Amniotic epithelial cell (primary cell): ENCODE measurements at regions not wholly inside any gene's neighbourhood (a gene's known extent, or its start where the extent isn't known, plus 50 kb on each side); places are given as distances from the start of the nearest gene placed in this dataset.

Source experiments
- DNase-seq: peaks from one replicate; pipeline ENCODE4 v3.0.0-alpha.2; 2010; ENCODE audit warnings: low read depth

DNA sequence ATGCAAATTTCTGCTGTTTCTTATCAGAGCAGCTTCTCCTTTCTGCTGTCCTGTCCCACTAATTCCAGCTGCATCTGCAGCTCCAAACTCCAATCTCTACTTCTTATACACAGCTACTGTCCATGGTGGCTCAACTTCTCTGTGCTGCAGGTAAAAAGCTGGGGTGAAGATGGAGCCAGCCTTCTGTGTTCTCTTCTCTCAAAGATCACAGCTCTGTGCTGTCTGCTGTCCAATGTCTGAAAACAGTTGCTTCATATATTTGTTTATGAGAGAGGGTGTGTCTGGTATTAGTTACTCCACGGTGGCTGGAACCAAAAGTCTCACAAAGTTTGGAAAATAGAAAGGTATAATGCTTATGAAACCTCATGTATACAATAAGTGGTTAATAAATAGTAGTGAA lies 445.8 kb upstream of the TBX3 start:
- peak; percentile 41 for DNase-seq

DNA sequence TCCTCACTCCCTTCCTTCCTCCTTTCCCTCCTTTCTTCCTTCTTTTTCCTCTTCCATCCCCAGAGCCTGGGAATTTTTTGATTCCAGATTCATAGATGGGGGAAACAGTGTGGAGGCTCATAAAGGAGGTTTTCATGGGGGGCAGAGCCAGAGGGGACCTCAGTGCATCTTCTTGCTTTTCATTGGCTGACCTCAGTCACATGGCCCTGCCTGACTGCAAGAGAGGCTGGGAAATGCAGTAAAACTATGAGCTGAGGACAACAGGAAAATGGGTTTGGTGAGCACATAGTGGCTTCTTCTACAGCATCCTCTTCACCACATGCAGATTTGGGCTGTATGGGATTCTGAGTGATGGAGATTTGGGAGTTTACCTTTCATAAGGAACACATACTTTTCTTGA lies 437.1 kb upstream of the TBX3 start:
- no peak for DNase-seq

DNA sequence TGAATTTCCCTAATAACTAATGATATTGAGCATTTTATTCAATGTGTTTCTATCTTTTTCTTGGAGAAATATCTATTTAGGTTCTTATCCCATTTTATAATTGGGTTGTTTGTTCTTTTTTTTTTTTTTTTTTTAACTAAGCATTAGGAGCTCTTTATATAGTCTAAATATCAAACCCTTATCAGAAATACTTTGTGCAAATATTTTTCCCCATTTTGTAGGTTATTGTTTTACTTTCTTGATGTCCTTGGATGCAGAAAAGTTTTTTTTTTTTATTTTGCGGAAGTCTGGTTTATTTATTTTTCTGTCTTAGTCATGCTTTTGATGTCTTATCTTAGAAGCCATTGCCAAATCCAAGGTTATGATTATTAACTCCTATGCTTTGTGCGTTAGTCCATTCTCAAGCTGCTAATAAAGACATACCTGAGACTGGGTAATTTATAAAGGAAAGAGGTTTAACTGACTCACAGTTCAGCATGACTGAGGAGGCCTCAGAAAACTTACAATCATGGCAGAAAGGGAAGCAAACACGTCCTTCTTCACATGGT lies 434.3 kb upstream of the TBX3 start:
- DNase-seq, result peak; percentile 84

DNA sequence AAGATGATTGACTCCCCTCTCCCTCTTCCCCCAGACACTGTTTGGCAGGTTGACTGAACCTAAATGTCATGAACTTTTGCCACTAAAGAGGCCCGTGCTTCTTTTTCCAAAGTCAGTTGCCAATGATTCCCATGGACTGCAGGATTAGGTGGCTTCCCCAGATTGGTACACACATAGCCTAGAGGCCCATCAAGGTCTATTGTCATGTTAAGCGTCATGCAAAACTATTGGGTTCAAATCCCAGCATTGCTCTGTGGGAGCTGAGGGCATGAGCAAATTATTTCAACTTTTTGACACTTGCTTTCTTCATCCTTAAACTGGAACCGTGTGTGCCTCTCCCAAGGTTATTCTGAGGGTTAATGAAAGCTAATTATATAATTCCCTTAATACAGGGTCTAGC lies 430.2 kb upstream of the TBX3 start:
- no peak for DNase-seq

DNA sequence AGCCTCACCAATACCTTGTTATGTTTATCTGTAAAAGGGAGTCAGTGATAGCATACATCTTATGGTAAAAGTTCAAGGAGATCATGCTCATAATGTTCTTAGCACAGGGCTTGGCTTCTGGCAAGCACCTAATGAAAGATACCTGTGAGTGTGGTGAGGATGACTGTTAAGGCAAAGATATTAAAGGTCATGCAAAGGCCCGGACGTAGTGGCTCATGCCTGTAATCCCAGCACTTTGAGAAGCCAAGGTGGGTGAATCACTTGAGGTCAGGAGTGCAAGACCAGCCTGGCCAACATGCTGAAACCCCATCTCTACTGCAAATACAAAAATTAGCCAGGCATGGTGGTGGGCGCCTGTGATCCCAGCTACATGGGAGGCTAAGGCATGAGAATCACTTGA lies 425.9 kb upstream of the TBX3 start:
- peak; percentile 56 for DNase-seq

DNA sequence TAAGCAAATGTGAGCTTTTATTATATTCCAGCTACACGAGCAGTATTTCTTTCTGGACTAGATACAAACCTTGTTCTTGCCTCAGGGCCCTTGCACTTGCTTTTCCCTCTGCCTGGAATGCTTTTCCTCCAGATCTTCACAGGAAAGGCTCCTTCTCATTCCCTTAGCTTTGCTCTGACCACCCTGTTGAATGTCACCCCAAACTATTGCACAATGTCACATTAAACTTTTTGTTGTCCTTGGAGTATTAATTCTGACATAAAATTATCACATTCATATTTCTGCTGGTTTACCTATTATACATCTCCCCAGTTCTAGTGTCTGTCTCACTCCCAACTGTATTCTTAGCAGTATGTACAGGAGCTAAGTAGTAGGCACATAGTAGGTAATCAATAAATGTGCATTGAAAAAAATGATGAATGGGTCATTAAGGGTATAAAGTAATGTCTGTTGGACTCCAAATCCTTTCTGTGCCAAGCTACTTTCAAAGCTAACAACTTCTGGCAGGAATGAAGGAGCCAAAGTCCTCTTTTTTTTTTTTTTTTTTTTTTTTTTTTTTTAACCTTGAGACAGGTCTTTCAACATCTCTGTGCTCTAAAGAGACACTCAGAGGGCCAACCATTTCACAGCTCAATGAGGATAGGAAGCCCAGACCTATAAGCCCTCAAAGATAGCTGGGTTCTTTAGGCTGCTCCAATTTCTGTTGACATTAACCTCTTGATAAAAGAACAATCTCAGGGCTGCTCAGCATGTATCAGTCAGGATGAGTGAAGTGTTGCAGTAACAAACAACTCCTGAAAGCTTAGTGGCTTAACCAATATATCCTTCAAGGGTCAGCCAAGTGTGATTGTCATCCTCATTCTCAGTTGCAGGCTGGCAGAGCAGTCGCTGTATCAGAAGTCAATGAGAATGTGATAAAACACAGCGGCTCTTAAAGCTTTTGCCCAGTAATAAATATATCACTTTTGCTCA lies 424.4 kb upstream of the TBX3 start:
- peak; percentile 11 for DNase-seq

DNA sequence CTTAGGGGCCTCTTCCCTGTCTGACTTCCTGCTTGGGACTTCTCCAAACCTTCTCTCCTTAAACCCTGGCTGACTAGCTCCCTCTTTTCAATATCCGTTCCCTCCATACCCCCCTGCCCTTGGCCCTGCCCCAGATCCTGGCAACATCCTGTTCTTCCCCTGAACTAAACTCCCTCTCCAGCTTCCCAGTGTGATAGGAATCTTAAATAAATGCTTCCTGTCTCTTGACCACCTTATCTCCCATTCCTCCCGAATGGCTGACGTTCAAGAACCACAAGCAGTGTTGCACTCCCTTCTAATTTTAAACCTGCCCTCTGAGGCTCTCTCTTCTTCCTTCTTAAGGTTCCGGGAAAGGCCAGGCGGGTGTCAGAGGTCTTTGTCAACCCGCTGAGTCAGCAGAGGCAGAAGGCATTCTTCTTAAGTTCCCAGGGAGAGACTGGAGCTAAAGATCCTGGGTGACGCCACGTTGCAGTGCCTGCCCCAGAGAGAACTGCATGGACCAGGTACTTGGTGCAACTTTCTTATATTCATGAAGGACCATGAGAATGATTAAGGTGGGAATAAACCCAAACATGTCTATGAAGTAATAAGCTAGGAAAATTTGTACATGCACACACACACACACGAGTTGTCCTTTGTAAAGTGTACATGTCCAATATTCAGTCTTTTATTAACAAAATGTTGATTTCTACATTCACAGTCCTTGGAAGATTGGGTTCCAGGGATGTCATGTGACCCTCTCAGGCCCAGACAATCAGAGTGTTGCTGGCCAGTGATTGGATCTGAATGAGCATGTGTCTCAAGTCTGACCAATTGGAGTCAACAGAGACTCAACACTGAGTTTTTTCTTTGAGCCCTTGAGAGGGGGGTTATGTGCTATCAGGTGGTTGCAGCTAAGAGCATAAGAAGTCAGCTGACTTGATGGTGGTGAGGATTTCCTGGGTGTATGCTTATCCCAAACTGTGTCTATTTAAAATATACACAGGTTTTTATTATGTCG lies 420.2 kb upstream of the TBX3 start:
- DNase-seq, result peak; percentile 99

DNA sequence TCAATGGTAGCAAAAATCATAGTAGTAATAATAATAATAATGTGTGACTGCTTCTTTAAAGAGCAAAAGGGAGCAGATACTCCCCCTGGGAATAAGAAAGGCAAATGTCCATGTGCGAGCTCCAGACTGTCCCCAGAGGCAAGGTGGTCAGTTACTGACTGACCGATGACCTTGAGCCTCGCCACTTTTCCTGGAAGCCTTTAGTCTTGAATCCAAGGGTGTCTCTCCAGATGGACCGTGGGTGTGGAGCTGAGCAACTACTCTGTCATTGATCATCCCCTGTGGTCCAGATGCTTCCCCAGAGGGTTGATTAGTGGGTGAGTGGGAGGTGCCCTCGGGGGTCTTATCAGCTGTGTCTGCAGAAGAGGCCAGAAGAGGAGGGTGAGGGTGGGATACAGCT lies 418.5 kb upstream of the TBX3 start:
- peak; percentile 14 for DNase-seq

DNA sequence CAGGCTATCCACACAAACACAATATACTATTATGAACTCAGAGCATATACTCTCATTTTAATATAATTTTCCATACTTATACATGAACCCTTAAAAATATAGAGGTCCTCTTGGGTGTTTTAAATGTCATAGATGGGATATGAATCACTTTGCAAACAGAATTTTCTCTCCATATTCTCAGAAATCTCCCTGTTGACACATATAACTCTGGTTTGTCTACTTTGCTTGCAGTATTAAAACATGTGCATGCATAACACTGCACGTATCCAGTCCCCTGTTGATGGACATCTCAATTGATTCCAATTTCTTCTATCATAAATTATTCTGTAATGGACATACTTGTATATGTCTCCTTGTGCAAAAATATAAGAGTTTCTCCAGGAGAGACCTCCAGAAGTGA lies 417.5 kb upstream of the TBX3 start:
- DNase-seq, result no peak

DNA sequence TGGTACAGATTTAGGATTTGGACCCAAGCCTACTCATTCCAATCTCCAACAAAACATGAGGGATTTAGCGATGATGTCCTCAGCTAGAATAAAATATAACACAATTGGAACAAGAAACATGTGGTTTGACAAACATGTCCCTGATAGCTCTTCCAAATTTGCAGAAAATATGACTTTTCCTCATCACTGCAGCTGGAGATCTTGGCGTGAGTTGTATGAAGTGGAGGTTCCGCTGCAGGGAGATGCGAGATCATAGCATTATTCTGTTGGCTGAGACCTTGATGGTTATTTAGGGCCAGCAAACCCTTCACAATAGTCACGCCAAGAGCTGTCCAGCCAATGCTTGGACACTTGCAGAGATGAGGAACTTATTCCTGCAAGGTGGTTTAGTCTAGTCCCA lies 413.4 kb upstream of the TBX3 start:
- no peak for DNase-seq

DNA sequence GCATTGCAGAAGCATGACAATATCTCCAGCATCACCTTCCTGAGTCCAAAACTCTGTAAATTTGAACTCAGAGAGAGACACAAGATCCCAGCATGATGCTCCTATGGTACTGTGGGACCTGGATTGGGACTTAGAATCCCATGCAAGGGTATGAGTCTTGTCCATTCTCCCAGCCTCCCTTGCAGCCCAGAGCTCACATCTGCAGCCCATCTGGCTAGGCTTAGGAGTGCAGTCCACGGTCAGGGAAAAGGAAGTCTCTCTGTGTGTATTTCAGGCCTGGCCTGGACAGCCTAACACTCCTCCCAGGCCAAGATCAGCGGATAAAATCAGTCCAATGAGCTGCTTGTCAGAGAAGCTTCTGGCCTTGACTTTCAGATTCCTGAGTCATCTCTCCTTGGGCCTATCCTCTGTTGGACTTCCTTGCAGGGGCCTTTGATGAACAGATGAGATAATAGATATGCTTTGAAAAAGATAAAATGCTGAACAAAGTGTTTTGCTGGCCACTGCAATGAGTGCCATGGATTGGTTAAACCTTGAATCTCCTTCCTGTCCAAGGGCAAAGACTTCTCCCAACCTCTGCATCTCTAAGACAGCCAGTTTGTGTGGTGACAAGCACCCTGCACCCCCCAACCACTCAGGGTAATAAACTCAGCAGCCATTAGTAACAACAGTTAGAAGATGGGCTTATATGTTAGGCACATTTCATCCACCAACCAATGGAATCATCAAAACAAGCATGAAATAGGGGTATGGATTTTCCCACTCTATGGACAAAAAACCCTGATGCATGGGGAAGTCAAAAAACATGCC lies 412.8 kb upstream of the TBX3 start:
- peak; percentile 74 for DNase-seq

DNA sequence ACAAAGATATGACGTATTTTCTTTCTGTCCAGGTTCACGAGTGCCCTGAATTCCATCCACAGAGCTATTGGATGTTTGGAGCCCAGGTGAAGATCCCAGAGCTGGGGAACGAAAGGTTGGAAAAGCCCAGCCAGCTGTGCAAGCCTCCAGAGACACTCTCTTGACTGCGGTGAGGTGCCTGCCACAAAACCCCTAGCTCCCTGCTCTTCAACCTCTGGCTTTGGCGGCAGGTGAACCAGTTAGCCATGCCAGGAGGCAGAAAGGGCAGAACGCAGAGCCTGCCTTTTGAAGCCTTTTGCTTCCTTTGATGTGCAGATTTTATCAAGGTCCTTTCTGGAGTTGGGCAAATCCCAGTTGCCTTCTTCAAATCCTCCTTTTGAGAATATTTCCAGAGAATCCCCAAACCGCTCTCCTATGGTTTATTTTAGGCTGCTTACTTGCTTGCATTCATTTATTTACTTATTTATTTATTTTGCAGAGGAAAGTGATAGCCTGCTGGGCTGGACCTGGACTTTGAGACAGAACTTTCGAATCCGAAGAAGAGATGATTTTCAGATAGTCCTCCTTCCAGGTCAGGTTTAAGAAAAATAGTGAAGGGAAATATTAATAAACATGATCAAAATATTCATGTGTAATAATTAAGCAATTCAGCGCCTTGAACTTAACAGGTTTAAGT lies 411.2 kb upstream of the TBX3 start:
- DNase-seq, result no peak

DNA sequence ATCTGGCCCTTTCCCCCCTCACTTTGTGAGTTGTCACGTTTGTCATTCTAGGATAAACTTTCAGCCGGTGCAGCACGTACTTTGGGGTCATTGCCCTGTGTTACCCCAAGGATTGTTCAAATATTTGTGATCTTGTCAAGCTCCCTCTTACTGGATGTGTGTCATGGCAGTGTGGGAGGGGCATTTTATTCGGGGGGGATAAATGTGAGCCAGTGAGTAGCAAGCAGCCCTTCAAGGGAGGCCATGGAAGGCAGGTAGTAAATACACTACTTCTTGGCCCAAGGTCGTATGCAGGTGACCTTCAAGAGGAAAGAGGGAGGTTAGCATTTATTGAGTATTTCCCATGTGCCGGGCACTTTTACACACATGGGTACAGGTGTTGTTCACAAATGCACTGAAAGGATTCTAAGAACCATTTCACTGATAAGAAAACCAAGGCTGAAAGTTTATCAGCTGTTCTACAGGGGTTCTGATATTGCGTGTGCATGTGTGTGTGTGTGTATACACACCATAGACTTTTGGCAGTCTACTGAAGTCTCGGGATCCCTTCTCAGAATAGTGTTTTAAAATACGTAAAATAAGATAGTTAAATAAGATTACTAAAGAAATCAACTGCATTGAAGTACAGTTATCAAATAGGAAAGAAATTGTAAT lies 410.3 kb upstream of the TBX3 start:
- no peak for DNase-seq

DNA sequence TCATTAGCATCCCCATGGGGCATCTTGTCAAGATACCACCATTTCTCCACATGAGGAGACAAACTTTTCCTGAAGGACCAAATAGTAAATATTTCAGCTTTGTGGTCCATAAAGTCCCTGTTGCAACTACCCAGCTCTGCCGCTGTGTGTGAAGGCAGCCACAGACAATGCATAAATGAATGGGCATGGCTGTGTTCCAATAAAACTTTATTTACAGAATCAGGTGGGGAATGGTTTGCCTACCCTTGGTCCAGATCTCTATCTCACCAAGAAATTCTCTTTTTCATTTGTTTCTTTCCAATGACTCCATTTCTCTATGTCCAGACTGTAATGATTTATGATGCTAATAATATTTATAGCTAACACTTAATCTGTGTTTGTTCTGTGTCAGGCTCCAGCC lies 409.3 kb upstream of the TBX3 start:
- DNase-seq, result no peak

DNA sequence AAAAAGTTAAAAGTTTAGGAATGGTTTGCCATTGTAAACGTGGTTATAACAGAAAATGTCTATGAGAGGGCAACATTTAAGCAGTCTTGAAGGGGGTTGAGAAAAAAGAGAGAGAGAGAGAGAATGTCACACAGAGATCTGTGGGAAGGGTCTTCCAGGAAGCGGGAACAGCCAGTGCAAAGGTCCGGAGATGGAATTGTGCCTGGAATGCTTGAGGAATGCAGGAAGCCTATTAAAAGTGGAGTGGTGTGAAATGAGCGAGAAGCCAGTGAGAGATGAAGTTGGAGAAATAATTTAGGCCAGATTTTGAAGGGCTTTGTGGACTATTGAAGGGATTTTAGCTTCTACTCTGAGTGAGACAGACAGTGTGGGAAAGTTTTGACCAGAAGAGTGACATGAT lies 406.8 kb upstream of the TBX3 start:
- no peak for DNase-seq

DNA sequence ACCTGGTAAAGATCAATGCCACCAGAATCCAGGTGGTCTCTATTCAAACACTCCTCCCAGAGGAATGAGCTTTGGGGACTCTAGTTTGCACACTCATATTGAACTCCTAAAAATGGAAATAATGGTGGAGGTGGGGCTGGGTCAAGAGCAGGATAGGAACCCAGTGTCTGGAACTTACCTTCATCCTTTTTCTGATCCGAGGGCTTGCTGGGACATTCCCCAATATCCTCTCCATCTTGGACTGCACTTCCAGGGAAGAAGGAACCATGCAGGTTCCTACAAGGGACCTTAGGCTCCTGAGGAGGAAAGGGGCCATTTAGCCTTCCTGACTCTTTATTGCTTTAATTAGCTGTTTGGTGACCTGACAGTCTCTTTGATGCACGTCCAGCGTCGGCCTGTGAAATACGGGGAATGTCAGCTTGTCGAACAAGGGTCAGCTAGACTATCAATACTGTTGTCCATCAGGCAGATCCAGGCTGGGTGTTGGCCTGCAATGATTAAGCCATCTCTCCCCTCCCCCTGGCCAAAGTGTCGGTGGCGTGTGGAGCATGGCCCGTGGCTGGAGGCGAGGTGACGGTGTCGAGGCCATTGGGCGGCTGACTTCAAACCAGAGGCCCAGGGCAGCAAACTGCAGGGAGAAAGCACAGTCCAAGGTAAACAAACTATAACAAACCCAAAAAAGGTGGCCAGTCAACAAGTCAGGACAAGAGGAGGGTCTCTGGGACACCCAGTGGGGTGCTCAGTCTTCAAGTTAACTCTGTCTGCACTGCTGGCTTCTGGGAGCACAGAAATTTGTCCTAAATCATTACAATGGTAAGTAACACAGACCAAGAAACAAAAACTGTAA lies 405.2 kb upstream of the TBX3 start:
- DNase-seq, result no peak

DNA sequence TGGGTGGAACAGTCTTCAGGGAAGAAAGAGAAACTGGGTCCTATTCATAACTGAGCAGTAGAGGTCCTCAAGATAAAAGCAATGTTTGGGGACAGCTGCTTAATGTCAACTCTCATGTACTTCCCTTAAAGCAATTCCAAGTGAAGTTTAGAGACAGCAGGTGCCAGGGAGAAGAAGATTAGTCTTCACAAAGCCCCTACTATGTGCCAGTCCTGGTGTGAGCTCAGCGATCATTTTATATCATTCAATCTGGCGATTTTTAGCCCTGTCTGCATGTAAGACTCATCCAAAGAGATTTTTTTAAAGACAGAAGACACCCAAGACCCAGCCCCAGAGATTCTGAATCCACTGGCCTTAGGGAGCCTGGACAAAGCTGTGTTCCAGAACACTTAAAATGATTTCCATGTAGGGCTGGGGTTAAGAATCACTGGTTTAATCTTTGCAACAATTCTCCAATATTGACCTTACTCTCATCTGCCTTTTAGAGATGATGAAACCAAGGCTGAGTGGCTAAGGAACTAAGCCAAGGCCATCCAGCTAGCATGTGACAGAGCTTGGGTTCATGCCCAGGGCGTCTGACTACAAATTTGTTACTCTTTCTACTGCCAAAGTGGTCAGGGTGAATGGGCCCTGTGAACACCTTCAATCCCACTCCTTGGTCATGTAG lies 404.5 kb upstream of the TBX3 start:
- no peak for DNase-seq

DNA sequence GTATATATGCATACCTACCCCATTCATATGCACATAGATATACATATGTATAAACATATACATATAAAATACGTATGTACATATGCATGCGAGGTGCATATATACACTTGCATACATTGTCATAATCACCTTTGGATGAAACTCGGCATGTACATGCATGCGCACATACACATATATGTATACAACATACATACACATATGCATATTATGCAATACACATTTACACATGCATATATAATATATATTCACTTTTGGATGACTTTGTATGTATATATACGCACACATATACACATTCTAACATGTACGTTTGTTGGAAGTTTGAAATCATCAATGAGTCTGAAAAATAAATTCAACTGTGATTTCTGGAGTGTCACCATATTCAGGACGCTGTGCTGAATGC lies 401.6 kb upstream of the TBX3 start:
- no peak for DNase-seq

DNA sequence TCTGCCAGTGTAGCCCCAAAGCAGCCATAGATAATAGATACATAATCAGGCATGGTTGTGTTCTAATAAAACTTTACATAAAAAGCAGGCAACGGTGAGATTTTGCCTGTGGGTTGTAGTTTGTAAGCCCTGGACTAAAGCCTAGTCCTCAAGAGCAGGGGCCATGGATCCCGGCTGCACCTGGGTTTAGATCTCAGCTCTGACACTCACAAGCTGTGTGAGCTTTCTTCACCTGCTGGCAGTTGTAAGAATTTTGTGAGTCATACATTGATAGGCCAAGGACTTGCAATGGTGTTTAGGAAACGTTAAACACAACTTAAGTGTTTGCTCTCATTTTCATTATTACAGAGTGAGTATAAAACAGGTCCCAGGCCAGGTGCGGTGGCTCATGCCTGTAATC lies 395.8 kb upstream of the TBX3 start:
- DNase-seq, result peak; percentile 34
